MV-4-11 (cell line): ENCODE measurements at regions not wholly inside any gene's neighbourhood (a gene's known extent, or its start where the extent isn't known, plus 50 kb on each side); places are given as distances from the start of the nearest gene placed in this dataset.
"Not testable (repeated sequence)": the region's sequence is repeated elsewhere in the genome, so short reads cannot be mapped to it uniquely, and the experiment has no call there.

Experiments
- DNase-seq: peaks from one replicate; lab custom pipeline; 2025; lab: John Stamatoyannopoulos, UW

DNA sequence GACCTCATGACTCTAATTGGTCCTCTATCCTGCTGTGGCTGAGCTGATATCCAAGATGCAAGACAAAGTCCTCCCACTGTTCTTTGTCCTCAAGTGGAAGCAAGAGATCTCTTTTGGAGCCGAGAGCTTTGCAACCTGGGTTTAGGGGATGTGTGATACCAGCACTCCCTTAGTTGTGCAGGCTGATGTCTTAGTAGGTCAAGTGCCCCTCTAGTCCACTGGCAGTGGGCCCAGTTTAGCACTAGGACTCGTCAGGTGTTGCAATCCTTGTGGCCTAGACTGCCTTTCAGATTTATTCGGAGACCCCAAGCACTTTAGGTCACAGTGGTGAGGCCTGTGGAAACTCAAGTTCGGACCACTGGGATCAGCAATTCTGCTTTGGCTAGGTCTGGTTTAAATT is 64.0 kb downstream of the GPRASP3 start:
- no peak for DNase-seq

DNA sequence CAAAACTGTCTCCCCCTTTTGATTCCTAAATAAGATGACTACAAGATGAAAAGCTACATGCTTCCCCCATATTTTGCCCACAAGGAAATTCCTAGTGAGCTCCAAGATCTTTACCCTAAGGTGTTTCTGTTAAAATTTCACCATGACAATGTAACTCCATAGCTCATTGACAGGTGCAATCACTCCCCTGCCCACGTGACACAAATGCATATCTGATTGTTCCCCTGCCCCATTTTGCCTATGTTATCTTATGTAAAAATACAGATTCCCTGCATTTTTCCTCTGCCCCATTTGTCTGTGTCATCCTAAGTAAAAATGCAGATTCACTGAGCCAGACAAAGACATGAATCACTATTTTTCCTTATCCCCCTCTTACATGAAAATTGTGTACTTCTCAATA is 66.7 kb downstream of the GPRASP3 start:
- no peak for DNase-seq

DNA sequence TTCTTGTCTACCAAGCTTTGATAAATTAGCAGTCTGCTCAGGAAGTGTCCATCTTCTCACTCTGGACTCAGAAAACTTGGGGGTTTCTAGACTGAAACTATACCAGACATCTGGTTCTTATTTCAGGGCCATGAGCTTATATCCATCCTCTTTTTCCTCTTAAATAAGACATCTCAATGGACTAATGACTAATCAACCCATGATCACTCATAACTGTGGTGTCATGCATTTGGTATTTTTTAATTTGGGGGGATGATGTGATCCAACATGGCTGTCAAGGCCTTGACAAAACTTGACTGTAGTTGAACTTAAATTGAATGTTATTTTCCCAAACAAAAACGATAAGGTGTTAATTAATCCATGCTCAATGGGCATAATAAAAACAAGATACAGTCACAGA is 87.8 kb downstream of the GPRASP3 start:
- DNase-seq: no peak

DNA sequence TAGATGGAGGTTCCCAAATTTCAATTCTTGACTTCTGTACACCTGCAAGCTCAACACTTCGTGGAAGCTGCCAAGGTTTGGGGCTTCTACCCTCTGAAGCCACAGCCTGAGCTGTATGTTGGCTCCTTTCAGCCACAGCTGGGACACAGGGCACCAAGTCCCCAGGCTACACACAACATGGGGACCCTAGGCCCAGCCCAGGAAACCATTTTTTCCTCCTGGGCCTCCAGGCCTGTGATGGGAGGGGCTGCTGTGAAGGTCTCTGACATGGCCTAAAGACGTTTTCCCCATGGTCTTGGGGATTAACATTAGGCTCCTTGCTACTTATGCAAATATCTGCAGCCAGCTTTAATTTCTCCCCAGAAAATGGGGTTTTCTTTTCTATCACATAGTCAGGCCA is 97.7 kb downstream of the GPRASP3 start:
- not testable (repeated sequence) for DNase-seq

DNA sequence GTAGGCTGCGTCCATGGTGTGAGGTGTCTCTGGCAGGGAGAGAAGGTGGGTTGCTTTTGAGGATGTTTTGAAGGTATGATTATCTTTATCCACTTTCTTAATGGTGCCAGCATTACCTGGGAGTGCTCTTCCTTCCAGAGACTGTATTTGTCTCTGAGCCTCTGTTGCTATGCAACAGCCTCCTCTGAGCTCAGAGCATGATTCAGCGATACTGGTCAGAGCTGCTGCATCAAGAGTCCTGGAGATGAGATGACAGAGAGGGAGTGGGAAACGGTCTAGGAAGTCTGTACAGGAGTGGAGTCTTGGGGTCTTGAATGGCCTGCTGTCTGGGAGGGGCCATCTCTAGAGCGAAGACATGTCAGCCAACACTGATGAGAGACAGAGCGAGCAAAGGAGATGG is 104.4 kb upstream of the RAB40AL start:
- DNase-seq: no peak

DNA sequence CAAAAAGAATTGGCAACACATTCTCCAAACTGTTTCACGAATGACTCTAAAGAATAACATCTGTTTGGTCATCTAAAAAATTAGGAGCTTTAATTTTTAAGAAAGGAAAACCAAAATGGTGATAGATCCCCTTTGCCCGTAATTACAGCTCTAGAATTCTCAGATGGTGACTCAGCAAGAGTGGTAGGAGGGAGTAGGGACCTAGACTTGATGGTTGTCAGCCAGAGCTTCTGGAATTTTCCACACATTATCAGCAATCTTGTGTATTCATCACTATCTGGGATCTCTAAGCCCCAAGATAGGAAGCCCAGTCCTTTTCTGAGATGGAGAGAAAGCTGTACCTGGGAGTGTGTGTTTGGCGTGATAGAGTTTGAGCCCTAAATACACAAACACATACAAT is 103.9 kb upstream of the RAB40AL start:
- no peak for DNase-seq

DNA sequence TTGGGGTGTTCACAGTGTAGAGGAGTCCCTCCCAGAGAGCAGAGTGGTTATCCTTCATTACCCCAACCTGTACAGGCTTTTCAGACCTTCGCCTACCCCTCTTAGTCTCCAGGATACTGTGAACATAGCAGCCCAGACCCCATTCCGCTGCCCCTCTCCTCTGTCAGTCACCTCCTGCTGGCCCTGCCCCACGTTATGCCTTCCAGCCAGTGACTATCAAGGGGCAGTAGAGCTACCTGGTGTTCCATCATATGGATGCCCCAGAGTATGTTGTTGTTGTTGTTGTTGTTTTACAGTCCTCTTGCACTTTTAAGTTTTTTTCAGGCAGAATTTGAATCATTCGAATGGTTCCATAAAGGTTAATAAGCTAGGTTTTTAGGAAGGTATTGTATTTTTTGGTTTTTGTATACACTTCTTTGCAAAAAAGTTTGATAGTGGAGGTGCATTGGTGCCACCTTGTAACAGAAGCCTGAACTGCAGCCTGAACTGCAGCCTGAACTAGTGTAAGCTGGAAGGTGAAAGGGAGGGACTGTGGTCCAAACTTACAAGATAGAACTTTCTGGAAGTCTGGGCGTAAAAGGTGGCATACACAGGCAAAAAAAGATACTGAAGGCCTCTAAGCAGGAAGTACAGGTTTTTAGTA is 101.4 kb upstream of the RAB40AL start:
- DNase-seq: no peak

DNA sequence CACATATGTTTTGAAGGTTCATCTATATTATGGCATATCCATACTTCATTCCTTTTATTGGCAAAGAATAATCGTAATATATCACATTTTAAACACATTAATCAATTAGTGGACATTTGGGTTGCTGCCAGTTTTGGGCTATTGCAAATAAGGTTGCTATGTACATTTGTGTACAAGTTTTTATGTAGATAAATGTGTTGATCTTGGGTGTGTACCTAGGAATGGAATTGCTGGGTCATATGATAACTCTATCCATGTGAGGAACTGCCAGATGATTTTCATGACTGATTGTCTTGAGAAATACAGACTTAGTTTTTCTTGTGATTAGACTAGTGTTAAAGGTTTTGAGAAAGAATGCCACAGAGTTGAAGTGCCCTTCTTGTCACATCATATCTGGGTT is 99.2 kb upstream of the RAB40AL start:
- no peak for DNase-seq

DNA sequence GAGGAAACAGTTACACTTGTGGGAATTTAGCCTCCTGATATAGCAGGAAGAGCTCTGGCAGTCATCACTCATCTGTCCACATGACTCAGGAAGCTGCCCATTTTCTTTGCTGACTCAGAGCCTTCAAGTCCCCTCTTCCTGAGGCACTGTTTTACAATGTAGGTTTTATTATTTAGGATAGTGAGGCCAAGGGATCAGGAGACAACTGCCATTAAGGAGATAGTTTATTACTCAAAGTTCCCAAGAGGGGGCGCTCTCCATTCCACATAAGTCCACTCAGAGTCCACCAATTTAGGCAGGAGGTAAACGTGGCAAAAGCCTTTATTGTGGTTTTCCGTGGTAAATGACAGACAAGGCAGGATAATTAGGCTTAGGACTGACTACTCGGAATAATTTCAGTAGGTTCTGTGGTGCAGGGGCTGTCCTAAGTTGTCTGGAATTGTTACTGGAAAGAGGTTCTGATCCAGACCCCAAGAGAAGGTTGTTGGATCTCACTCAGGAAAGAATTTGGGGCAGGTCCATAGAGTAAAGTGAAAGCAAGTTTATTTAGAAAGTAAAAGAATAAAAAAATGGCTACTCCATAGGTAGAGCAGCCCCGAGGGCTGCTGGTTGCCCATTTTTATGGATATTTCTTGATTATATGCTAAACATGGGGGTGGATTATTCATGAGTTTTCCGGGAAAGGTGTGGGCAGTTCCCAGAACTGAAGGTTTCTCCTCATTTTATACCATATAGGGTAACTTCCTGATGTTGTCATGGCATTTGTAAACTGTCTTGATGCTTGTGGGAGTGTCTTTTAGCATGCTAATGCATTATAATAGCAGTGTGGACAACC is 96.0 kb upstream of the RAB40AL start:
- DNase-seq: no peak

DNA sequence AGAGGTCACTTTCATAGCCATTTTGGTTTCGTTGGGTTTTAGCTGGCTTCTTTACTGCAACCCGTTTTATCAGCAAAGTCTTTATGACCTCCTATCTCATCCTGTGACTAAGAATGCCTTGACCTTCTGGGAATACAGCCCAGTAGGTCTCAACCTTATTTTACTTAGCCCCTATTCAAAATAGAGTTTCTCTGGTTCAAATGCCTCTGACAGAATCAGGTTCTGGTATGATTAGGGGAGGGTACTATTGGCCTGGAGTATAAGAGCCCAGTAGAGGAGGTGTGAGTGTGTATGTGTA is 95.4 kb upstream of the RAB40AL start:
- no peak for DNase-seq

DNA sequence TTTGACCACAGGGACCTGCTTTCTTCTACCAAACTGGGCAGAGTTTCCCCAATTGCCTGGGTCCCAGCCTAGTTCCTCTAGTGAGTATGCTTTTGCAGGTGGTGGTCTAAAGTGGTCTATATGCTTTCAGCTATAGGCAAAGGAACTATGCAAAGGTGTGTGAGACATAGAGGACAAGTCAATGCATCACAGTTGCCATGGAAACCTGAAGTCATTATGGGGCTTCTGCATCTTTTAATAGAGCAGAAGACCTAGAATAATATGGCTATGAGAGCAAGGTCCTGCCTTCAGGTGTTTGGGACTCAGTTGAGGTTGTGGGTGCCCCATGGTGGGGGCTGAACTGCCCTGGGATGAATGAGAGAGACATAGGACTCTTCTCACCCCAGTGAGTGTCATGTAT is 92.1 kb upstream of the RAB40AL start:
- no peak for DNase-seq

DNA sequence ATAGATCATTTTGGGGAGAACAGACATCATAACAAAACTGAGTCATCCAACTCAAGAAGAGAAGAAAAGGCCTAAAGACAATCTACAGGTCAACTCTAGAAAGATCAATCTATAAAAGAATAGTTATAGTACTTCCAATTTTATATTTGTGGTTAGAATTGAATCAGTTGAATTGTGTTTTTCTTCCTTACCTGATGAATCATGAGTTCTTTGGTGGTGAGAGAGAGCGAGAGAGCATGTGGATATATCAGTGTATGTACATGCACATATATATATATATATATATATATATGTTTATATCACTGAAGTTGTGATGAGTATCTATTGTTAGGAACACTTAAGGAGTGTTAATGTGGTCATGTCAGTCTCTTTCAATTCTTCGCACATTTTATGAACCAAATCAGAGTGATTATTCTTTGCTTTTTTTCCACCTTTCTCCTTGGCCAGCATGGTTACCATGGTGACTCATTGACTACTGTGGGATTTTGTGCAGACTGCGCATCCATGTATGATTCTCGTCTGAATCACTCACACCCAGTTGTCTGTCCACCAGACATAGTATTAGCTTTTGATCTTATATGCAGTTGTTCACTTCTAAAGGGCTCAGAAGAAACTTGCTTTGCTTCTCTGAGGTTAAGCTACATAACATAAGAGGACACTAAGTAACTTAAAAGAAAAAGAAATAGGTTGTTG is 90.4 kb upstream of the RAB40AL start:
- no peak for DNase-seq

DNA sequence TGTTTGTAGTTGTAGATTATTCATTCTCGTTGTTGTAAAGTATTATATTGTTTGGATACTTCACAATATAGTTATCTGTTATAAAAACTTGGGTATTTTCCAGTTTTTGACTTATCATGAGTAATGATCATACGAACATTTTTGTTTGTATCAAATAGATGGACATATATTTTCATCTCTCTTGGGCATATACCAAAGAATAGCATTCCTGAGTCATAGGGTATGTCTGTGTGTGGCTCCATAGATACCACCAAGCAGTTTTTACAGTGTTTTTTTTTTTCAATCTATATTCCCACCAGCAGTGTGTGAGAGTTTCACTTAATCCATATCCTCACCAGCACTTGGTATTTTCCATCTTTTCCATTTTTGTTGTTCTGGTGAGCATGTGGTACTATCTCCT is 89.7 kb upstream of the RAB40AL start:
- no peak for DNase-seq

DNA sequence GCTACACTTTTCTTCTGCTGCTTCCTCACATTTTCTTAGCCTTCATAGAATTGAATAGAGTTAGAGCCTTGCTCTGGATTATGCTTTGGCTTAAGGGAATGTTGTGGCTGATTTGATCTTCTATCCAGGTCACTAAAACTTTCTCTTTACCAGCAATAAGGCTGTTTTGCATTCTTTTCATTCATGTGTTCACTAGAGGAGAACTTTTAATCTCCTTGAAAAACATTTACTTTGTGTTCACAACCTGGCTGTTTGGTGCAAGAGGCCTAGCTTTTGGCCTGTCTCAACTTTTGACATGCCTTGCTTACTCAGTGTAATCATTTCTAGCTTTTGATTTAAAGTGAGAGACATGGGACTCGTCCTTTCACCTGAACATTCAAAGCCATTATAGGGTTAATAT is 87.7 kb upstream of the RAB40AL start:
- no peak for DNase-seq

DNA sequence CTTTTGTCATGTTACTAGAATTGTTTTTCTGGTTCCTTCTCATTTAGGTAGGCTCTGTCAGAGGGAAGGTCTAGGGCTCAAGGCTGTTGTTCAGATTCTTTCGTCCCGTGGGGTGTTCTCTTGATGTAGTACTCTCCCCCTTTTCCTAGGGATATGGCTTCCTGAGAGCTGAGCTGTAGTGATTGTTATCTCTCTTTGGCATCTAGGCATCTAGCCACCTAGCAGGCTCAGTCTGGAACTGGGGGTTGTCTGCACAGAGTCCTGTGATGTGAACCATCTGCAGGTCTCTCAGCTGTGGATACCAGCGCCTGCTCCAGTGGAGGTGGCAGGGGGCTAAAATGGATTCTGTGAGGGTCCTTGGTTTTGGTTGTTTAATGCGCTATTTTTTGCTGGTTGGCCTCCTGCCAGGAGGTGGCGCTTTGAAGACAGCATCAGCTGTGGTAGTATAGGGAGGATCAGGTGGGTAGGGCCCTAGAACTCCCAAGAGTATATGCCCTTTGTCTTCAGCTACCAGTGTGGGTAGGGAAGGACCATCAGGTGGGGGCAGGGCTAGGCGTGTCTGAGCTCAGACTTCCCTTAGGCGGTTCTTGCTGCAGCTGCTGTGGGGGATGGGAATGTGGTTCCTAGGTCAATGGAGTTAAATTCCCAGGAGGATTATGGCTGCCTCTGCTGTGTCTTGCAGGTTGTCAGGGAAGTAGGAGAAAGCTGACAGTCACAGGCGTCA is 78.1 kb upstream of the RAB40AL start:
- not testable (repeated sequence) for DNase-seq

DNA sequence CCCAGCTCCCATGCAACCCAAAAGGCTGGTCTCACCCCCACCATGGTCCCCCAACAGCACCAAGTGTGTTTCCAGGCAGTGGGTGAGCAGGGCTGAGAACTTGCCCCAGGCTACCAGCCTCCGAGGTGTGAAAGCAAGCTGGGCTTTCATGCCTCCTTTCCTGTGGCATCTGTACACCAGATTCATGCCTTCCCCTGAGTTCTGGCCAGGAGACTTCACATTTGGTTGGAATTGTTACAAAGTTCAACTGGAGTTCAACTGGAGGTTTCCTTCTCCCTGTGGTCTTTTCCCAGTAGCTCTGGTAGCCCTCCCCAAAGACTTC is 77.6 kb upstream of the RAB40AL start:
- no peak for DNase-seq

DNA sequence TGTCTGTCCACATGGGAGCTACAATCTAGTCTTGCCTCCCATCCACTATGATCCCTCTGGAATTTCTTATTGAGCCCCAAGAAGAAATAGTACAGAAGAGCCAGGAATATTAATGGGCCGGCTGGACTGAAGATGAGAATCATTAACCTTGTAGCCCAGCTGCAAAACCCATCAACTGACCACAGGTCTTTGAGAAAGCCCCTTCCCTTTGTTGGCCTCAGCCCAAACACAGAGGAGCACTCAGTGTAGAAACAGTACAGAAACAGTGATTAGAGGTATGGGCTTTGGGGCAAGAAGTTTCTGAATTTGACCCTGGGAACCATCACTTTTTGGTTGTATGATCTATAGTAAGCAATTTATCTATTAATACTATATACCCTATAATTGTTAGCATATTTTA is 76.8 kb upstream of the RAB40AL start:
- no peak for DNase-seq

DNA sequence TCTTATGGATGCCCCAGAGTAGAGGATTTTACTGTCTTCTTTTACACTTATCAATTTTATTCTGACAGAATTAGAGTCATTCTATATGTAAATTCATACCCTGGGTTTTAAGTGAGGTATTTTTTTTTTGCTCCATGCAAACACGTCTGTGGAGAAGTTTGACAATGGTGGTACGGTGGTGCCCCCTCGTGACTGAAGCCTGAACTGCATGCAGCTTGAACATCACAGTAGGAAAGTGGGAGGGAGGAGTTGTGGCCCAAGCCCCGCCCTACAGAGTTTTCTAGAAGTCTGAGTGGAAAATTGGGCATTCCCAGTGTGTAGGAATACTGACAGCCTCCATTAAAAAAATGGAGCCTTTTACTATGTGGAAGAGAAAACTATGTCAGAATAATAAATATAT is 73.3 kb upstream of the RAB40AL start:
- peak; percentile 51 for DNase-seq

DNA sequence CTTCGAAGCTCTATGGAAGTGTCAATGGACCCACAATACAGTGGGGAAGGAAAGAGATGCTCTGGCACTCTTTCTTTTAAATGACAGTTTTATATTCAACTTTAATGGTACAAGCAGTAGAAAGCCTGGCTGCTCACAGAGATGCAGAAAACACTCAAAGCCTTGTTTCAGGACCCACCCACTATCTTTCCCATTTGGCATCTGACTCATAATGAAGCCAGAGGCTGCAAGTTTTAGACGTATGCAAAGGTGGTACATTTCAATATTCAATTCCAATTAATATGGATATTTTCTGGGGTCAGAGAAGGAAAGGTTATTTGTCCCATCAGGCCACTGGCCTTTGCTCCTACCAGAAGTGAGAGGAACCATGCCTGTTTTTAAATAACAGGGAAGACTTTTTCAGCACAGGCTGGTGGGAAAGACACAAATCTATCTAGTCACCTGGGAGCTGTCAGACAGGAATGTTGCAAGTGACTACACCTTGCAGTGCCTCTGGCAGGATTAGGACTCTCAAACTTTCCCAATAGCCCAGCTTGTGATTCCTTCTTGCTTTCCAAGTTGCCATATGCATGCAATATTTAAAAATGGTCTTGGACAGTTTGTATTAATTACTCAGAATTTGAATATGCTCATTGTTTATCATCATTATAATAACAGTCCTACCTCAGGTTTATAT is 70.0 kb upstream of the RAB40AL start:
- DNase-seq: no peak

DNA sequence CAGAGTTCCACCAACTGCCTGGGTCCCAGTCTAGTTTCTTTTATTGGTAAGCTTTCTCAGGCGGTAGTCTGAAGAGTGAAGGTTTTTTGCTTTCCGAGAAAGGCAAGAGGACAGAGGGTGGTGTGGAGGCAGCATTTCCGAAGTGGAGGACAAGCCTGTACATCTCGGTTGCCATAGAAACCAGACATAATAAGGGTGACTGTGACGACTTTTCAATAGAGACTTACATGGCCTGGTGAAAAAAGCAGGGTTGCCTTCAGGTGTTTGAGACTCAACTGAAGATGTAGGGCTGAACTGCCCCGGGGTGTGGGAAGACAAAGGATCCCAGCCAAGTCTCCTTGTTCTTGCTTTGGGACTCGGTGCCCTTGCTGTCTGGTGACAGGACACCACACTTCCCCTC is 53.6 kb upstream of the RAB40AL start:
- DNase-seq: no peak
